CD4-positive, alpha-beta T cell treated with Interleukin-12 subunit alpha and Interleukin-12 subunit beta, for 1 hour (primary cell): ENCODE measurements at regions not wholly inside any gene's neighbourhood (a gene's known extent, or its start where the extent isn't known, plus 50 kb on each side); places are given as distances from the start of the nearest gene placed in this dataset.

Experiments
- DNase-seq: peaks from one replicate; pipeline ENCODE4 v3.0.0-alpha.2; 2020

GRCh38 chr3:194281766-194282165 is 69.4 kb downstream of the CPN2 start:
- no peak for DNase-seq

GRCh38 chr3:194282436-194283122 is 68.5 kb downstream of the CPN2 start:
- no peak for DNase-seq

- DNase-seq: no peak
These were observed 67.7 kb downstream of the CPN2 start for GRCh38 chr3:194283221-194284006.

GRCh38 chr3:194284351-194284750 is 66.8 kb downstream of the CPN2 start:
- no peak for DNase-seq

- DNase-seq: no peak
These were observed 65.9 kb downstream of the CPN2 start for GRCh38 chr3:194285024-194285849.

GRCh38 chr3:194285850-194286197 is 65.3 kb downstream of the CPN2 start:
- no peak for DNase-seq

GRCh38 chr3:194286375-194287146 is 64.6 kb downstream of the CPN2 start:
- DNase-seq: no peak

- no peak for DNase-seq
These were observed 63.8 kb downstream of the CPN2 start for GRCh38 chr3:194287374-194287773.

GRCh38 chr3:194287977-194288706 is 63.0 kb downstream of the CPN2 start:
- no peak for DNase-seq
